HG03469 (cell line): ENCODE measurements at regions not wholly inside any gene's neighbourhood (a gene's known extent, or its start where the extent isn't known, plus 50 kb on each side); places are given as distances from the start of the nearest gene placed in this dataset.
"Not testable (repeated sequence)": the region's sequence is repeated elsewhere in the genome, so short reads cannot be mapped to it uniquely, and the experiment has no call there.

Experiments used
- ATAC-seq: cut with Tn5 transposase; IDR thresholded peaks from one replicate; pipeline ENCODE4 v1.9.1; 2021; ENCODE audit warnings: mild to moderate bottlenecking, moderate library complexity, moderate number of reproducible peaks; ENCODE audit not compliant: unreplicated experiment

- ATAC-seq = not testable (repeated sequence)
Observed at GRCh38 chr1:194859481-194860154, 1673.2 kb upstream of the B3GALT2 start.

GRCh38 chr1:194858811-194859480, 1672.5 kb upstream of the B3GALT2 start:
- not testable (repeated sequence) for ATAC-seq

GRCh38 chr1:194857413-194857812, 1671.0 kb upstream of the B3GALT2 start:
- no peak for ATAC-seq

- ATAC-seq = no peak
Observed at GRCh38 chr1:194848846-194849245, 1662.4 kb upstream of the B3GALT2 start.

GRCh38 chr1:194846488-194846887, 1660.1 kb upstream of the B3GALT2 start:
- ATAC-seq = peak; percentile 65

- no peak for ATAC-seq
Observed at GRCh38 chr1:194843077-194843476, 1656.7 kb upstream of the B3GALT2 start.

GRCh38 chr1:194833111-194833510, 1646.7 kb upstream of the B3GALT2 start:
- ATAC-seq = no peak

- not testable (repeated sequence) for ATAC-seq
Observed at GRCh38 chr1:194831595-194831994, 1645.2 kb upstream of the B3GALT2 start.

- ATAC-seq = peak; percentile 87
Observed at GRCh38 chr1:194830387-194830786, 1644.0 kb upstream of the B3GALT2 start.

- ATAC-seq = no peak
Observed at GRCh38 chr1:194829492-194829891, 1643.1 kb upstream of the B3GALT2 start.

GRCh38 chr1:194825382-194825781, 1639.0 kb upstream of the B3GALT2 start:
- no peak for ATAC-seq

- no peak for ATAC-seq
Observed at GRCh38 chr1:194821091-194821490, 1634.7 kb upstream of the B3GALT2 start.

GRCh38 chr1:194818674-194819073, 1632.3 kb upstream of the B3GALT2 start:
- no peak for ATAC-seq

- ATAC-seq = no peak
Observed at GRCh38 chr1:194816859-194817258, 1630.4 kb upstream of the B3GALT2 start.

- no peak for ATAC-seq
Observed at GRCh38 chr1:194813096-194813495, 1626.7 kb upstream of the B3GALT2 start.

GRCh38 chr1:194809665-194810064, 1623.3 kb upstream of the B3GALT2 start:
- ATAC-seq = no peak

GRCh38 chr1:194809215-194809614, 1622.8 kb upstream of the B3GALT2 start:
- no peak for ATAC-seq

- no peak for ATAC-seq
Observed at GRCh38 chr1:194807530-194808220, 1621.3 kb upstream of the B3GALT2 start.

GRCh38 chr1:194802572-194802971, 1616.2 kb upstream of the B3GALT2 start:
- no peak for ATAC-seq

- peak; percentile 66 for ATAC-seq
Observed at GRCh38 chr1:194795917-194796593, 1609.6 kb upstream of the B3GALT2 start.

- no peak for ATAC-seq
Observed at GRCh38 chr1:194787001-194787400, 1600.6 kb upstream of the B3GALT2 start.
